Esophagus squamous epithelium (tissue), 5 donors: ENCODE measurements at regions not wholly inside any gene's neighbourhood (a gene's known extent, or its start where the extent isn't known, plus 50 kb on each side); places are given as distances from the start of the nearest gene placed in this dataset.

Experiments
- DNase-seq: peaks from one replicate; lab custom pipeline; 2025; lab: John Stamatoyannopoulos, UW
- H3K27ac ChIP-seq, 4 donors: fragments of 200-600 bp; sonication (generic); one replicate each; pipeline ENCODE4 v1.5.1; 2016 to 2019; ENCODE audit warnings: mild to moderate bottlenecking in 1 of 4
- H3K27me3 ChIP-seq, 4 donors: fragments of 200-600 bp; sonication (generic); 1 replicate in 3 of 4; 2 replicates in 1 of 4; pipeline versions ENCODE4 v1.5.1 to v1.6.0; 2017 to 2021; ENCODE audit warnings: antibody characterized with exemption in 1 of 4
- H3K36me3 ChIP-seq, 3 donors: fragments of 200-600 bp; sonication (generic); one replicate each; pipeline ENCODE4 v1.5.1; 2016 to 2019
- H3K4me1 ChIP-seq, 3 donors: fragments of 200-600 bp; sonication (generic); one replicate each; pipeline ENCODE4 v1.5.1; 2017 to 2019
- H3K4me3 ChIP-seq, 4 donors: fragments of 200-600 bp; sonication (generic); 1 replicate in 3 of 4; 2 replicates in 1 of 4; pipeline ENCODE4 v1.5.1; 2016 to 2019; ENCODE audit warnings: mild to moderate bottlenecking in 2 of 4, moderate library complexity in 1 of 4
- H3K9me3 ChIP-seq, 3 donors: fragments of 200-600 bp; sonication (generic); one replicate each; pipeline ENCODE4 v1.5.1; 2016 to 2019
- CTCF ChIP-seq, 6 experiments: fragments of 450-650 bp in 4 of 6; fragments of 200-600 bp in 2 of 6; sonication (generic) in 2 of 6; IDR thresholded peaks; one replicate each; pipeline ENCODE4 v1.5.1; 2016 to 2019; ENCODE audit warnings: antibody characterized with exemption in 6 of 6, mild to moderate bottlenecking in 4 of 6, moderate library complexity in 4 of 6
- POLR2A ChIP-seq, 4 donors: fragments of 450-650 bp; IDR thresholded peaks; one replicate each; pipeline ENCODE4 v1.6.1; 2017; ENCODE audit warnings: antibody characterized with exemption in 4 of 4, mild to moderate bottlenecking in 4 of 4, moderate library complexity in 3 of 4
- WGBS, 2 donors: methylation state at CpG; one replicate each; pipeline ENCODE4 v1.1.5; 2018; 5-methylcytosine and 5-hydroxymethylcytosine counted together
- intact Hi-C: fragments of 100-400 bp; cut with DNase I; formaldehyde crosslinking; loops from one replicate; pipeline ENCODE4 v1.15.0; 2022
- donor health status: DM: yes; HTN: yes; CAD: no.

- Histone ChIP-seq H3K27me3 (no peaks in the 10 kb centered on the region), H3K4me3 (no peak overlapping the region), H3K36me3 (no peaks in the 10 kb centered on the region), H3K27ac (no peak overlapping the region), H3K9me3 (no peaks in the 10 kb centered on the region), H3K4me1 (no peaks in the 10 kb centered on the region)
- DNase-seq, result no peak
- TF ChIP-seq POLR2A (IDR thresholded peaks at IDR 0.05) (no peak), CTCF (IDR thresholded peaks at IDR 0.05) (no peak)
- intact Hi-C loops, result no loop called here
Measured at GRCh38 chr4:117817301-117817700, 217.0 kb upstream of the NDST3 start.

GRCh38 chr4:117821834-117822233, 212.5 kb upstream of the NDST3 start:
- no peak overlapping the region for H3K27ac ChIP-seq
- WGBS, 2 donors, result 66 to 70% methylated on average over 3 of the region's 3 CpGs
- H3K27me3 ChIP-seq, result no peaks in the 10 kb centered on the region
- TF ChIP-seq POLR2A (IDR thresholded peaks at IDR 0.05) (no peak), CTCF (IDR thresholded peaks at IDR 0.05) (no peak)
- H3K9me3 ChIP-seq, result no peaks in the 10 kb centered on the region
- intact Hi-C loops, result no loop called here
- no peak for DNase-seq
- no peaks in the 10 kb centered on the region for H3K36me3 ChIP-seq
- H3K4me1 ChIP-seq, result no peaks in the 10 kb centered on the region
- no peak overlapping the region for H3K4me3 ChIP-seq

GRCh38 chr4:117823388-117823787, 210.9 kb upstream of the NDST3 start:
- 32 to 38% methylated on average over 3 of the region's 3 CpGs for WGBS, 2 donors
- H3K9me3 ChIP-seq, result no peaks in the 10 kb centered on the region
- no peak for DNase-seq
- TF ChIP-seq POLR2A (IDR thresholded peaks at IDR 0.05), result no peak
- no peak for TF ChIP-seq CTCF (IDR thresholded peaks at IDR 0.05)
- H3K27me3 ChIP-seq, result no peaks in the 10 kb centered on the region
- intact Hi-C loops, result no loop called here
- no peaks in the 10 kb centered on the region for H3K36me3 ChIP-seq
- no peak overlapping the region for H3K27ac ChIP-seq
- no peak overlapping the region for H3K4me3 ChIP-seq
- H3K4me1 ChIP-seq, result no peaks in the 10 kb centered on the region

- DNase-seq, result no peak
- Histone ChIP-seq H3K4me1 (no peaks in the 10 kb centered on the region), H3K9me3 (no peaks in the 10 kb centered on the region), H3K27ac (no peak overlapping the region), H3K36me3 (no peaks in the 10 kb centered on the region), H3K27me3 (no peaks in the 10 kb centered on the region), H3K4me3 (no peak overlapping the region)
- TF ChIP-seq POLR2A (IDR thresholded peaks at IDR 0.05) (no peak), CTCF (IDR thresholded peaks at IDR 0.05) (no peak)
- intact Hi-C loops, result no loop called here
- 50% methylated on average over 1 of the region's 1 CpG for WGBS, 2 donors
Measured at GRCh38 chr4:117825600-117825999, 208.7 kb upstream of the NDST3 start.

GRCh38 chr4:117831060-117831683, 203.1 kb upstream of the NDST3 start:
- TF ChIP-seq POLR2A (IDR thresholded peaks at IDR 0.05), result no peak
- TF ChIP-seq CTCF (IDR thresholded peaks at IDR 0.05), result no peak
- WGBS, 2 donors, result 61 to 74% methylated on average over 6 to 9 of the region's 10 CpGs
- Histone ChIP-seq H3K36me3 (no peaks in the 10 kb centered on the region), H3K4me1 (no peaks in the 10 kb centered on the region), H3K27ac (no peak overlapping the region), H3K4me3 (no peak overlapping the region), H3K27me3 (no peaks in the 10 kb centered on the region), H3K9me3 (no peaks in the 10 kb centered on the region)
- intact Hi-C loops, result no loop called here
- no peak for DNase-seq
